HG03469 (cell line): ENCODE measurements at regions not wholly inside any gene's neighbourhood (a gene's known extent, or its start where the extent isn't known, plus 50 kb on each side); places are given as distances from the start of the nearest gene placed in this dataset.
"Not testable (repeated sequence)": the region's sequence is repeated elsewhere in the genome, so short reads cannot be mapped to it uniquely, and the experiment has no call there.

ENCODE experiments used
- ATAC-seq: cut with Tn5 transposase; IDR thresholded peaks from one replicate; pipeline ENCODE4 v1.9.1; 2021; ENCODE audit warnings: mild to moderate bottlenecking, moderate library complexity, moderate number of reproducible peaks; ENCODE audit not compliant: unreplicated experiment

DNA sequence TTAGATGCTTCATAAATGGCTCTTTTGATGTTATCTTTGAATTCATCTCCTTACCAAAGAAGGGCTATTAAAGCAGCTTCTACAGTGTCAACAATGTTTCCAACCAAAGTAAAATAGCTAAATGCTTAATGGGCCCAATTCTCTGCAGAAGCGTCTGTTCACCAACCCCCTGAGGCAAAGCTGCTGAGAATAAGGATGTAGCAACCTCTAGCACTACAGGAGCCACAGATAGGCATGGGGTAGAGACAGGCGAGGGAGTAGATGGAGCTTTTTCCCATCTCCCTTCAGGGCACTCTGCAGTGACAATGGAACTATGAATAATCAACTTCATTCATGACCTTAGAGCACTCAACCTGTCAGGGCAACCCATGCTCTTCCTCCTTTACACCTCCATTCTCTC is 134.1 kb downstream of the FZD1 start:
- no peak for ATAC-seq

DNA sequence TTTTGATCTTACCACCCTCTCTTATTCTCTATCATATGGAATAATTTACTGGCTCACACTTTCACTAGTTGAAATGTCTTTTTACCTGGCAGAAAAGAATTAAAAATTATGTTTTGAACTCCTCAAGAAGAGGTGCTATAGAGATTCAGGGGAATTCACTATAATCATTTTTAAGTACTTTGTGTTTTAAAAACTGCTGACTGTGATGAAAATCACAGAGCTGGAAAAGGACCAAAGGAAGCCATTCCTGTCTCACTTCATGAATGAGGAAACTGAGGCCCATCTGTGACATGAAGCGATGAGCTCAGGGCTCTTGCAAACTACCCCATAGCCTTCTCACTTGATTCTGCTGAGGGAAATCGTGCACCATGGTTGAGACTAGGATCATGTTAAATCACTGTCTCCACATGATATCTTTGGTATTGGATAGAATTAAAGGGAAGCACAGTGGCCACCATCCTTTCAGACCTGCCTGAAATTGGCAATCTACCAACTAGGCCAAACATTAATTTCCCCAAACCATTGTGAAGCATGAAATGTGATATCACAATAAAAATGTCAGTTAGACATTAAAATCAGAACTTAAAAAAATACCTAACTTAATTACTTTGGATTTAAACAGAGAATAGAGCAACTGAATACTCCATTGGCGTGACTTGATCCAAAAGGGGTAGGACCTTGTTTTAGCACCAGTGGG is 141.0 kb downstream of the FZD1 start:
- ATAC-seq = no peak

DNA sequence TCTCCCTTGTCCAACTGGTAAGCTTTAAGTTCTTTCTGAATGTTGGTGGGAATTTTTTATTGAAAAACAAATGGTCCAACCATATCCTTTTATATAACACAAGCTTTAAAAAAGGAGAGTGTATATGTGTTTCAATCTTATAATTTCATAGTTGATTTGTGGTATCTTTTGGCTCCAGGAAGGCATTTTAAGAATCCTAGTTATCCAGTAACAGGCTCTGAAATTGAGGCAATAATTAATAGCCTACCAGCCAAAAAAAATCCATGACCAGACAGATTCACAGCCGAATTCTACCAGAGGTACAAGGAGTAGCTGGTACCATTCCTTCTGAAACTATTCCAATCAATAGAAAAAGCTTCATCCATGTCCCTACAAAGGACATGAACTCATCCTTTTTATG is 141.6 kb downstream of the FZD1 start:
- not testable (repeated sequence) for ATAC-seq

DNA sequence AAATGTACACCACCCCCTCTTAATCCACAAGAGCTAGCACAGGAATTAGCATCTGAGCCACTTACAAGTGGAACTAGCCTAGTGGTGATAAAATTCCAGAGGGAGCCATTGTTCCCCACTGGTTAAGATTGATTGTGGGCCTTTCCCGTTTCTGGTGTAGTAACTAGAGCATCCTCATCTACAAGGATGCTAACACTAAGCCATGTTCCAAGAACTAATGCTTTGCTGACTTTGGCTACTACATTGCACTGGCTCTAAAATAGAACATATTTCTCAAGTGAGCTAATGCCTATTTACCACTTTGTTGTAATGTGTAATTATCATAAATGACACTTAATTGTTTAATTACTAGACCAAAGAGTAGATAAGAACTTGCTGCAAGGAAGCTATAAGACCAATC is 143.7 kb downstream of the FZD1 start:
- ATAC-seq = no peak

DNA sequence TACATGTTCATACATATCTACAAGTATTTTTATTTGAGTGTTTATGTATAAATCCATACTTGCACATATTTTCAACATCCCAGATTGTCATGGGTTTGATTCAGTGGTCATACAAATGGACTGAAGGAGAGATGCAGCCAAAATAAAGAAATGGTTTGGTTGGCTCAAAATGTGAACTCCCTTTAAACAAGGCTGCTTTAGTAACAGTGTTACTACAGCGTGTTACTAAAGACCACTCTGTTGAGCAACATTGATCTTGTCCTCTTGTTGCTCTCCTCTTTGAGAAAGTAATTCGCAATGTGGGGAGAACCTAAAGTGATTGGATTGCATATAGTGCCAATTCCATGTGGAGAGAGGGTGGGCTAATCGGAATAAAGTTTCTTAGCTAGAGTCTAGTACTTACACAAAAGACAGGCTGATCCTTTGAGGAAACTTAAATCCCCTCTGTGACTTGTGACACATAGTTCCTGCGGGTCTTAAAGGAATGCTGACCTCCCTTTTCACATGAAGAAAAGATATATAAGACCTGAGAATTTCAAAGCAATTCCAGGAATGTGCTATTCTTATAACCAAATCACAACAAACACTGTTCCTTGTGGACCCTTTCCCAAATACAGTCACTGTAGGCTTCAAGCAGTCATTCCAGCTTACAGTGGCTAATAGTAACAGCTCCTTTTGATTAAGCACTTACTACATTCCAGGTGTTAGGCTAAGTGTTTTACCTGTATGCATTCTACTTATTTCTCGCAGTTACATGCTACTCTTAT is 144.3 kb downstream of the FZD1 start:
- ATAC-seq = no peak

DNA sequence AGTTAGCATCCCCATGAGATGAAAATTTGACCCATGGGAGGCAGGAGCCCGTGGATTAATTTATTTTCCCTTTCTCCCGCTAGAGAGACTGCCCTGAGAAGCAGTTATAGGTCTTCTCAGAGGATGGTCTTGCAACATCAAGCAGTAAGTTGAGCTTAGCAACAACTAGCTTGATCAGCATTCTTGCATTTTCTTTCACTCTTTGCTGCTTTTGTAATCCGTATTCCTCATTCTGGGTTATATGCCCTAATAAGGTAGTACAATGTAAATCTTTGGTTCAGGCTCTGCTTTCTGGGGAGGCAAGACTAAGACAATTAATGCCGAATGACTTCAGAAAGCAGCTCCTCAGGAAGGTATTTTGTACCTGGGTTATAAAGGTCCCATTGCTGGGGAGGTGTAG is 146.8 kb downstream of the FZD1 start:
- ATAC-seq = no peak

DNA sequence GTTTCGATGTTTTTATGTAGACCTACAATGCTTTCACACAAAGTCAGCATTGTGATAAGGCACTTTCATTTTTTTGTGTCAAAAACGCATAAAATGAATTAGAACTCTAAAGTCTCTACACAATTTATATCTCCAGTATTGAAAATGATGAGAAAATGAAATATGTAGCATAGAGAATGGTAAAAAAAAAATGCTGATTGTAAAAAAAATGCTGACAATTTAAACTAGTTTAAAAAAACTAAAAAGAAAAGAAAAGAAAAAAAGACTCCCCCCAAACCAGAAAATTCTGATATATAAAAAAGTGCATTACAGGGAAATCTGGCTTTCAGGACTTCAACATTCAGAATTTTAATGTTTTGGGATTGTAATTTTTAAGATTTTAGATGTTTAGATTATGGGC is 148.1 kb downstream of the FZD1 start:
- no peak for ATAC-seq

DNA sequence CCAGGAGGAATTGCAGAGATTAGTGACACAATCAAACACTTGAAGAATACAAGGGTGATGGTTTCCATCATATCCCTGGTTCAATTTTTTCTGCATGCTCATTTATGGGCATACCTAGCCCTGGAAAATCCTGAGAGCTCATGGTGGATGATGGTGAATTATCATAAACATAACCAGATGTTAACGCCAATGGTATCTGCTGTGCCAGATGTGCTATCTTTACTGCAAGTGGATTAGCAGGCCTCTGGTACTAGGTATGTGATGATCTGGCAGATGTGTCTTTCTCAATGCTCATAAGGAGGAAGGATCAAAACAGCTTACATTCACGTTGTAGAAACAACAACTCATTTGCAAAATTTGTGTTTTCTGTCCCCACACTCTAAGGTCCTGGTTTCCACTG is 150.5 kb downstream of the FZD1 start:
- no peak for ATAC-seq

DNA sequence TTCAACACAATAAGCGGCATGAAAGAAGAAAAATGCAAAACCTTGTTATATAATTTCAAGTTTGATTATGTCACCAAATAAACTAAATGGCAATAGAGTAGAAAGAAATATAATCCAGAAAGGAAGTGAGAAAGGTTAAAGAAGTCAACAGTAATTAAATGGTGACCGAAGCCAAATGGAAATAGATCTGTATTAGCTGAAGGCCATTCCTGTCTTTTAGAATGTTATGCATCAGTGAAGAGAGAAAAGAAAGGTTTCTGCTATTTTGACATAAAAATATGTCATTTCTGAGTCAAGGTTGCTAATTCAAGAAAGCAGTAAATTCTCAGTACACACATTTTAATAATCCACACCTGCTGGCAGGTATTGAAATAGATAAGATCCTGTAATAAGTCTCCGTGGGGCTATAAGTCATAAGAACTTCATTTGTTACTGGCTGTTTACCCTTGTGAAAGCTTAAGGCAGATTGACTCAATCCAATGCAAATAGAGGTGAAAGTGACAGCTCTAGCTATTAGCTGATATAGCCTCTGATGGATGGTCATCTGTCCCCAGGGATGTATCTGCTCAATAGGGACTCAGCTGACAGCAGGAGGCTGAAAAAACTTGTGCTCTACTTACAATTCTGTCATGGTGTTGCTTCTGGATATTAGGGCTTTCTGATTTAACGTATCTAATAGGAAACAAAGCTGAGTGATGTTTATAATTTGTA is 152.1 kb downstream of the FZD1 start:
- no peak for ATAC-seq

DNA sequence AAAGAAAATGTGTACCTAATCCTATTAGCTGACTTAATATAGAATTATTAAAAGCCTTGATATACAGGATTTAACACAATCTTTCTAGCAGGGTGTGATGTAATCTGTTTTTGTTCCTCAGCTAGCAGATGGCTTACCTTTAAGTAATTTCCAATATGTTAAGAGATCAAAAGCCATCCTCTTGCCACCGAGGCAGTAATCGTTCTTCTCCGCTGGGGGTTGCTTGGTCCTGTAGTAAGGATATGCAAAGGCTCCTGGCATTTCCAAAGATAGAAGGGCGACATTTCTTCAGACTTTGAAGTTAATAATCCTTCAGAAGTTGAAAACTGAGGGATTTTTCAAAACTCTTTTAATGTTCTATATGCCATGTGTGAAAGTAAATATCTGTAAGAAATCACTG is 156.4 kb downstream of the FZD1 start:
- no peak for ATAC-seq

DNA sequence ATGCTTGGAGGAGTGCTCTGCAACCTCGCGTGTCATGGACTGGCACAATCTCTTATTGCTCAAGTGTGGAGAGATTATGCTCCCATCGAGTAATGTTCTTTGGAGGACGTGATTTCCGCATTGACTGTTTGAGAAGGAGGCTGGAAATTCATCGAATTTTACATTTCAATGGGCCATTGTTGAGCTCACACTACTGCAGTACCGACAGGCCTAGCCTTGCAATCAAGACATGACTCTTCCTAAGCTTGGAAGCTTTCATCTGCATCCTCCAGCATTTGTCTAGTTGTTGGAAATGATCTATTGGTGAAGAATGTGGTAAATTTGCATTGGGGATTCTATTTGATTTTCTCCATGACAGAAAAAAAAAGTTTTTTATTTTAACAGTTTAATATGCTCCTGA is 156.8 kb downstream of the FZD1 start:
- no peak for ATAC-seq

DNA sequence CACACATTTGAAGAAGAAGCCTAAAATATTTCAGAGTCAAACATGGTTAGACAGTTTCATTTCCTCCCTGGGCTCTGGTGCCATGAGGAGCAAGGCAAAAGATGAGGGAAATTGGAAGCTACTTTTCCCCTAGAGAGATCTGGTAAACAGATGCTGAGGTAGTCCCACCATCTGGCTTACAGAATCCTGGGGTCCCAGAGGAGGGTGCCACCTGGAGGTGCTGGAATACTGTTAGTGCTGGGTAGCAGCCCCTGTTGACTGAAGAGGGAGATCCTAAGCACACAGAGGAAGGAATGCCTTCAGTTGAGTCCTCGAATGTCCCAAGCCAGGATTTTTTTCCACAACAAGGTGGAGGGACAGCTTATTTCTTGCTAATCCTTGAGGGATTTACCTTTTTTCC is 160.1 kb downstream of the FZD1 start:
- ATAC-seq = no peak

DNA sequence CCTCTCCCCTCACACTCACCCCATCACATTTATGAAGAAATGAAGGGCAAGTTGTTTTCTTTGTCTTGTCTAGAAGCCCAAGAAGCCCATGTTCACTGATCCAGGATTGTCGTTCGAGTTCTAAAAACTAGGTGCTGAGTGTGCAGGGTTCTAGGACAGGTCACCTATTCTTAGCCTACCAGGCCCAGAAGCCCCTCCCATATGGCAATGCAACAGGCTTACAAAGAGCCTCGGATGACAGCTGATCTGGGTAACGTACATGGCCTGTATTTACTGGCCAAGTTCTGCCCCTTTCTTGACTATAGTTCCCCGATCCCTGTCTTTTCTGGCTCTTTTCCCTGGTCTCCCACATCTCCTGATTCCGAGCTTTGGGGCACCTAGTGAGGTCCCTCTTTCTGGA is 160.9 kb downstream of the FZD1 start:
- ATAC-seq = no peak

DNA sequence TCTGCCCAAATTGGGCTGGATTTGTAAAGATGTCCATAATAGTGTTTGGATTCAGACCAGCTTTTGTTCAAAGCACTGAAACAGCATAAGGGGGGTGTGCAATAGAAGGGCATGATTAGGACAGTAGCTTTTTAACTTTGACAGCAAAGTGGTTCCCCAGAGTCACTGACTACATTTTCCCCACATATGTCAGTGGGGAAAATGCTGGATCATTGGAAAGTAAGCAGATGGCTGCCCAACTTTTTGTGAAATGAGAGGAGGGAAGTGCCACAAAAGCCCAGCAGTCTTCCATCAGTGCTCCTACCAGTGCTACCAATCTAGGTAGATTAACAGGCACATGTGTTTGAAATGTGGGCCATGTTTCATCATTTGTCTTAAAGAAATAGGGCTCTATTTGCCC is 162.8 kb downstream of the FZD1 start:
- ATAC-seq = no peak

DNA sequence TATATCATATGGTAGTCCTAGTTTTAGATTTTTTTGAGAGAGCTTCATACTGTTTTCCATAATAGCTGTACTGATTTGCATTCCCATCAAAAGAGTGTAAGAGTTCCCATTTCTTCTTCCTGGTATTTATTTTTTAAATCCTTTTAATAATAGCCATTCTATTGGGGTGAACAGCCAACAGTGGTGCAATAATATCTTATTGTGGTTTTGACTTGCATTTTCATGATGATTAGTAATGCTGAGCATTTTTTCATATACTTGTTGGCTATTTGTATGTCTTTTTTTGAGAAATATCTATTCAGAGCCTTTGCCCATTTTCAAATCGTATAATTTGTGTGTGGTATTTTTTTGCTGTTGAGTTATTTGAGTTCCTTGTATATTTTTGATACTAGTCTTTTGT is 167.4 kb downstream of the FZD1 start:
- no peak for ATAC-seq

DNA sequence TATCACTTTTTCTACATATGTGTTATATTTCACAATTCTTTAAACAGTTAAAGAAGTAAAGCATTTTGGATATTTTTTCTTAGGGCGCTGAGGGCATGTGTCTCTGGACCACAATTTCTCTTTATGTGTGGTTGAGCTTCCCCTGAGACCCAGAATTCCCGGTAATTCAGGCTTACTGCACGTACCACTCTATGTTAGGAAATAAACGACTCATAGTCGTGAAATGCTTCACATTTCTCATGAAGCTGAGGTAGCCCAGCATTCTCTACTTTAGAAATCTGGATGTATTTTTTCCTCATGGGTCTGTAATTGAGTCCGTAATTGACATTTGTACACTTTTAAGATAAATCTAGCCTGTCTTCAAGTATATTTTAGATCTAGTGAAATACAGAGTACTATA is 170.6 kb downstream of the FZD1 start:
- ATAC-seq = no peak

DNA sequence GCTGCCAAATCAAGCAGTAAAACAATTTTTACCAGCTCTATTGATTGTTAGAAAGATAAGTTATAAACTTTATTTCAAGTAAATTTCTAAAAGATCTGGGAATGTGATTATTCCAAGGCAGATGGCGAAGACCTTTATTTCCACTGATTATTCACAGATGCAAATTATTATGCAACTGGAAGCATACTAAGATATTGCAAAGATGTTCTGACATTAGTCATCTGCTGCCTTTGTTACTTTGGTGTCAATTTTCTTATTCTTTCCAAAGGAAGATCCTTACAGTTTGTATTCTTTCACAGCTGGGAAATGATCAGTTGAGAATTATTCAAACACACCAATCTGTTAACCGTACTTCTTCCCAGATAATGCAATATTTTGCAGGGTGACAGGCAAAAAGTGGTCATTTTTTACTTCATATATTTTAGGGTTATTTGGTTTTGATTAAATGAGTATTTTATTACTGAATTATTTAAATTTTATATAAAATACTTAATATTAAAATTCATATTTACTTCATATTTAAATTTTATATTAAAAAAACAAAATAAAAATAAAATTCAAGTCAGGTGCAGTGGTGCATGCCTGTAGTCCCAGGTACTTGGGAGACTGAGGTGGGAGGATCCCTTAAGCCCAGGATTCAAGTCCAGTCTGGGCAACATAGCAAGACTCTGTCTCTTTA is 171.3 kb downstream of the FZD1 start:
- ATAC-seq = no peak

DNA sequence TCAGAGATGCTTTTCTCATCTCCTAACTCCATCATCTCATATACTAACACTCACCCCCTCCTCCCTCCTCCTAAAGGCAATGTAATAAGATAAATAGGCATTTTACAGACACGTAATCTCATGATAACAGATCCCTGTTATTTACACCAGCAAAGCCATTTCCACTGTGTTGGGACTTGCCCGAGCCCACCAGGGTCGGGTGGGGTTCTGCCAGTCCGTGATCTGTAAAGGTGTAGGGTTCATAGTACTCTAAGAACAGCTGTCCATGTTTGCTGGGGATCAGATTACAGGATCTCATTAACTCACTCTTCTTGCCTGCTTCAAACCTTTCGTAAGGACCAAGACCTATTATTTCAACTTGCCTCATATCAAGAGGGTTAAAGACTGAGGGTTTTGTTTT is 172.4 kb downstream of the FZD1 start:
- ATAC-seq = no peak

DNA sequence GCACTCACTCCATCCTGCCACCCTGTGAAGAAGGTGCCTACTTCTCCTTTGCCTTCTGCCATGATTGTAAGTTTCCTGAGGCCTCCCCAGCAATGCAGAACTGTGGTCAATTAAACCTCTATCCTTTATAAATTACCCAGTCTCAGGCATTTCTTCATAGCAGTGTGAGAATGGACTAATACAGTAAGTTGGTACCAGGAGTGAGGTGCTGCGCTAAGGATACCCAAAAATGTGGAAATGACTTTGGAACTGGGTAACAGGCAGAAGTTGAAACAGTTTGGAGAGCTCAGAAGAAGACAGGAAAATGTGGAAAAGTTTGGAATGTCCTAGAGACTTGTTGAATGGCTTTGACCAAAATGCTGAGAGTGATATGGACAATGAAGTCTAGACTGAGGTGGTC is 176.0 kb downstream of the FZD1 start:
- not testable (repeated sequence) for ATAC-seq

DNA sequence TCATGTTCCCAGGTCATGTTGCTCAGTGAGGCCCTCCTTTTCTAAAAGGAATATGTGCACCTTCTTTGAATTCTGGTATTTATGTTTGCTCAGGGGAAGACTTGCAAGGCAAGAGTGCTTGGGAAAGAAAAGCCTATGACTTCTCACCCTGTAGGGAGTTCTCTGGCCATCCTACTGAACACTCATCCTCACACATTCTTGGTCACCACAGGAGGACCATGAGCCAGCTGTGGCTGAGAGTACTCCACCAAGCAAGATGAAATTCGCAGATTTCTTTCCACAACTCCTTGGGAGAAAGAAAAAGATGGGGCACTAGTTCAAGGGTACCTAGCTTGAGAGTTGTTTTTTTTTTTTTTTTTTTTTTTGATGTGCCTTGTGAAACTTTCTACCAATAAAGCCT is 179.6 kb downstream of the FZD1 start:
- no peak for ATAC-seq

DNA sequence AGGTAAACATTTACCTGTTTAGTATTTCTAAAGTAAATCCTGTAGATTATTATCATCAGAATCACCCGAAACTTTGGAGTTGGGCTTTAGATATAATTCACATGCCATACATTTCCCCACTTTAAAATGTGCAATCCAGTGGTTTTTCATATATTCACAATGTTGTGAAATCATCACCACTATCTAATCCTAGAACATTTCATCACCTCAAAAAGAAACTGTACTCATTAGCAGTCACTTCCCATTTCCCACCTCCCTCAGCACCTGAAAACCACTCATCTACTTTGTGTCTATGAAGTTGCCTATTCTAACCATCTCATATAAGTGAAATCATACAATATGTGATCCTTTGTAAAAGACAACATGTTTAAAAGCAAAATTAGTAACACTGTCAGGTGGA is 182.6 kb downstream of the FZD1 start:
- ATAC-seq = no peak

DNA sequence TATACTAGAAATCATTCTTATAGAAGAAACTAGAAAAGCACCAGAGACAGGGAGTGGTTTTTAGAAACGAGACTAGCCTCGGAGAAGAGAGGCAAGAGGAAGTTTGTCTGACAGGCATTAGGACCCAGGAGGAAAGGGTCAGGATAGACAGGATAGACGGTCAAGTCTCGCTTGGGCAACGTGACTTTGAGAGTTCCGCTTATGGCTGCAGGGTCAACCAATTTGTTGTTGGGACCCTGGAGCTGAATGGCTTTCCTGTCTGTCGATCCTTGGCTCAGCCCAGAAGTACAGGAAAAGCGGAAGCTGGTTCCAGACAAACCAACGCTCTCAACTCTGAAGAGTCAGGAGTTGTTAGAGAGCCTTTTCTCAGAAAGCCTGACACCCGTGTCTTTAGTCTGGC is 191.2 kb downstream of the FZD1 start:
- ATAC-seq = no peak
